Breast epithelium (tissue), 4 donors: ENCODE measurements at regions not wholly inside any gene's neighbourhood (a gene's known extent, or its start where the extent isn't known, plus 50 kb on each side); places are given as distances from the start of the nearest gene placed in this dataset.

Source experiments
- DNase-seq, 2 donors: peaks; one replicate each; pipeline ENCODE4 v3.0.0-alpha.2; 2019; ENCODE audit warnings: low spot score in 2 of 2
- H3K27ac ChIP-seq, 2 donors: fragments of 200-600 bp; sonication (generic) in 1 of 2; one replicate each; pipeline ENCODE4 v1.5.1; 2016 to 2019; ENCODE audit warnings: mild to moderate bottlenecking in 1 of 2
- H3K27me3 ChIP-seq, 2 donors: fragments of 200-600 bp; sonication (generic) in 1 of 2; one replicate each; pipeline versions ENCODE4 v1.5.1 to v1.6.0; 2017 to 2019; ENCODE audit warnings: control low read depth in 1 of 2, mild to moderate bottlenecking in 1 of 2
- H3K36me3 ChIP-seq: fragments of 200-600 bp; one replicate; pipeline ENCODE4 v1.5.1; 2019
- H3K4me1 ChIP-seq, 2 donors: fragments of 200-600 bp; sonication (generic); one replicate each; pipeline ENCODE4 v1.5.1; 2016 to 2019; ENCODE audit warnings: control low read depth in 1 of 2
- H3K4me3 ChIP-seq, 3 donors: fragments of 200-600 bp; sonication (generic); 1 replicate in 2 of 3; 2 replicates in 1 of 3; pipeline ENCODE4 v1.5.1; 2016 to 2019; ENCODE audit warnings: mild to moderate bottlenecking in 3 of 3, moderate library complexity in 2 of 3
- H3K9me3 ChIP-seq, 2 donors: fragments of 200-600 bp; sonication (generic) in 1 of 2; one replicate each; pipeline ENCODE4 v1.5.1; 2016 to 2019; ENCODE audit warnings: control low read depth in 1 of 2
- POLR2A ChIP-seq: fragments of 450-650 bp; IDR thresholded peaks from one replicate; pipeline ENCODE4 v1.6.1; 2016; ENCODE audit warnings: antibody characterized with exemption, mild to moderate bottlenecking, moderate library complexity
- POLR2AphosphoS5 ChIP-seq, 3 donors: sonication (generic); formaldehyde crosslinking; IDR thresholded peaks; one replicate each; pipeline ENCODE4 v1.6.1; 2017; ENCODE audit warnings: antibody characterized with exemption in 3 of 3
- intact Hi-C: fragments of 100-400 bp; cut with DNase I; formaldehyde crosslinking; loops from one replicate; pipeline ENCODE4 v1.15.1; 2023; ENCODE audit warnings: low total_unique reads
- TF ChIP-seq, protein P1 (sequence below), 3 donors: fragments of 450-650 bp; IDR thresholded peaks; one replicate each; pipeline ENCODE4 v1.5.1; 2016 to 2017; ENCODE audit warnings: antibody characterized with exemption in 3 of 3, mild to moderate bottlenecking in 3 of 3, moderate library complexity in 3 of 3

- H3K27ac ChIP-seq: no peak overlapping the region
- TF ChIP-seq, protein P1, sequence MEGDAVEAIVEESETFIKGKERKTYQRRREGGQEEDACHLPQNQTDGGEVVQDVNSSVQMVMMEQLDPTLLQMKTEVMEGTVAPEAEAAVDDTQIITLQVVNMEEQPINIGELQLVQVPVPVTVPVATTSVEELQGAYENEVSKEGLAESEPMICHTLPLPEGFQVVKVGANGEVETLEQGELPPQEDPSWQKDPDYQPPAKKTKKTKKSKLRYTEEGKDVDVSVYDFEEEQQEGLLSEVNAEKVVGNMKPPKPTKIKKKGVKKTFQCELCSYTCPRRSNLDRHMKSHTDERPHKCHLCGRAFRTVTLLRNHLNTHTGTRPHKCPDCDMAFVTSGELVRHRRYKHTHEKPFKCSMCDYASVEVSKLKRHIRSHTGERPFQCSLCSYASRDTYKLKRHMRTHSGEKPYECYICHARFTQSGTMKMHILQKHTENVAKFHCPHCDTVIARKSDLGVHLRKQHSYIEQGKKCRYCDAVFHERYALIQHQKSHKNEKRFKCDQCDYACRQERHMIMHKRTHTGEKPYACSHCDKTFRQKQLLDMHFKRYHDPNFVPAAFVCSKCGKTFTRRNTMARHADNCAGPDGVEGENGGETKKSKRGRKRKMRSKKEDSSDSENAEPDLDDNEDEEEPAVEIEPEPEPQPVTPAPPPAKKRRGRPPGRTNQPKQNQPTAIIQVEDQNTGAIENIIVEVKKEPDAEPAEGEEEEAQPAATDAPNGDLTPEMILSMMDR (IDR thresholded peaks at IDR 0.05): no peak
- no peak for TF ChIP-seq POLR2AphosphoS5 (IDR thresholded peaks at IDR 0.05)
- TF ChIP-seq POLR2A: no peak
- no peaks in the 10 kb centered on the region for H3K27me3 ChIP-seq
- DNase-seq: no peak
- no peaks in the 10 kb centered on the region for H3K36me3 ChIP-seq
- intact Hi-C loops: no loop called here
- no peak overlapping the region for H3K4me3 ChIP-seq
- no peaks in the 10 kb centered on the region for H3K4me1 ChIP-seq
- no peaks in the 10 kb centered on the region for H3K9me3 ChIP-seq
Measured at GRCh38 chr2:149782572-149782971, 195.0 kb upstream of the MMADHC start.

DNA sequence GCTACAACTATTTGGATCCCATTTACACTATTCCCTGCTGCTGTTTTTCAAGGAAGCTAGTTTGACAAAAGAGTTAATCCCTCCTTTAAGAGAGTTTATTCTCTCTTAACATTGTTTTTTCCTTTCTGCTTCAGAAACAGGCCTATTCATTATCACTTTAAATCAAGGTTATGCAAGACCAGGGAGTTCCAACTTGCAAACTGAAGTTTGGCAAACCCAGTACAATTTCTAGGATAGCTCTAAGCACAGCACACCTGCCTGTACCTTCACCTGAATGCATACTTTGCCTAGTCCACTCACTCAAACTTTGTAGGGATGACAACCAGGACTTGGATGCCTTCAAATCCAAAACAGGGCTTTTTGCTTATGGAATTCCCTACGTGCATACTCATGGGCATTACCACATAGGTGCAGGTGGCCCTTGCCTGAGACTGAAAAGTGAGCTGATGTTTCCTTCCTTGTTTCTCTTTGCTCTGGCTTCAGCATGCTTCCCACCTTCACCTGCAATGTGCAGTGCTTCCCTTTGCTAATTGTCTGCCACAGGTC, 193.8 kb upstream of the MMADHC start:
- DNase-seq: no peak
- no peaks in the 10 kb centered on the region for H3K4me1 ChIP-seq
- H3K4me3 ChIP-seq: no peak overlapping the region
- intact Hi-C loops: no loop called here
- H3K27me3 ChIP-seq: no peaks in the 10 kb centered on the region
- TF ChIP-seq POLR2A (no peak), POLR2AphosphoS5 (IDR thresholded peaks at IDR 0.05) (no peak)
- no peak overlapping the region for H3K27ac ChIP-seq
- no peaks in the 10 kb centered on the region for H3K9me3 ChIP-seq
- no peaks in the 10 kb centered on the region for H3K36me3 ChIP-seq

GRCh38 chr2:149773006-149773405, 185.4 kb upstream of the MMADHC start:
- no peak overlapping the region for H3K27ac ChIP-seq

GRCh38 chr2:149768320-149768799, 180.8 kb upstream of the MMADHC start:
- DNase-seq: no peak
- Histone ChIP-seq H3K36me3 (no peaks in the 10 kb centered on the region), H3K27ac (peak overlapping the region; percentile 14 to 23), H3K9me3 (no peaks in the 10 kb centered on the region), H3K27me3 (no peaks in the 10 kb centered on the region), H3K4me1 (peaks cover 0 to 7% of the 10 kb centered on the region in 2 donors), H3K4me3 (no peak overlapping the region)
- intact Hi-C loops: no loop called here
- TF ChIP-seq, protein P1 (IDR thresholded peaks at IDR 0.05): no peak
- TF ChIP-seq POLR2AphosphoS5 (IDR thresholded peaks at IDR 0.05) (no peak), POLR2A (no peak)

More at GRCh38 chr2:149773006-149773405, 185.4 kb upstream of the MMADHC start:
- no peak for DNase-seq
- intact Hi-C loops: no loop called here
- Histone ChIP-seq H3K4me3 (no peak overlapping the region), H3K27me3 (no peaks in the 10 kb centered on the region), H3K4me1 (peaks cover 0 to 5% of the 10 kb centered on the region in 2 donors), H3K36me3 (no peaks in the 10 kb centered on the region), H3K9me3 (no peaks in the 10 kb centered on the region)
- TF ChIP-seq POLR2A (no peak), POLR2AphosphoS5 (IDR thresholded peaks at IDR 0.05) (no peak)
- TF ChIP-seq, protein P1 (IDR thresholded peaks at IDR 0.05): no peak

- peaks cover 0 to 7% of the 10 kb centered on the region in 2 donors for H3K4me1 ChIP-seq
- H3K4me3 ChIP-seq: peak overlapping the region in 1 of 3 donors; percentile 10
- intact Hi-C loops: no loop called here
- DNase-seq: no peak
- no peaks in the 10 kb centered on the region for H3K36me3 ChIP-seq
- no peaks in the 10 kb centered on the region for H3K27me3 ChIP-seq
- TF ChIP-seq POLR2A (no peak), POLR2AphosphoS5 (IDR thresholded peaks at IDR 0.05) (no peak)
- TF ChIP-seq, protein P1 (IDR thresholded peaks at IDR 0.05): no peak
- H3K9me3 ChIP-seq: no peaks in the 10 kb centered on the region
- peak overlapping the region; percentile 14 to 60 for H3K27ac ChIP-seq
Measured at GRCh38 chr2:149767516-149767974, 180.0 kb upstream of the MMADHC start.
